K562 (cell line): ENCODE measurements at regions not wholly inside any gene's neighbourhood (a gene's known extent, or its start where the extent isn't known, plus 50 kb on each side); places are given as distances from the start of the nearest gene placed in this dataset.

Source experiments
- ATAC-seq: fragments of 200-7000 bp; cut with Tn5 transposase; 3 replicates; pipeline ENCODE4 v1.9.1; 2020; ENCODE audit warnings: moderate library complexity
- BruUV-seq: library from RNA; stranded (reverse); fragments of 400-500 nt; replicated peaks from 2 replicates; lab custom pipeline; 2021; lab: Mats Ljungman, UMichigan
- CTCF ChIA-PET: fragments of 300-600 bp; formaldehyde crosslinking; extraction: SDS; loops from one replicate; lab custom pipeline; 2021; ENCODE audit warnings: low intra/inter-chr PET ratio; lab: Yijun Ruan, JAX
- POLR2A ChIA-PET: fragments of 300-600, 350-650 bp; sonication (Branson Sonifier 250); formaldehyde crosslinking; extraction: SDS; loops from one replicate; lab custom pipeline; 2021; ENCODE audit warnings: antibody characterized with exemption, inconsistent platforms; lab: Yijun Ruan, JAX
- DNase-seq, 4 experiments: peaks; one replicate each; pipeline versions ENCODE4 v3.0.0 to v3.0.0-alpha.2; 2011 to 2018; ENCODE audit warnings: low spot score in 3 of 4, mixed read lengths in 3 of 4; ENCODE audit errors: extremely low read depth in 1 of 4
- FAIRE-seq: peaks from 2 replicates; lab custom pipeline; 2011; peaks lifted over from hg19 to GRCh38; lab: Jason Lieb, UNC
- H2AFZ ChIP-seq: 2 replicates; pipeline ENCODE4 v1.6.0; 2011; ENCODE audit warnings: low read depth, low read length, control low read depth, inconsistent platforms
- H3K27ac ChIP-seq: fragments of 200-600 bp; 3 replicates; pipeline ENCODE4 v1.8.0; 2011; ENCODE audit warnings: low read depth, mild to moderate bottlenecking, control low read depth, inconsistent platforms, low read length, moderate library complexity, mixed read lengths; ENCODE audit errors: extremely low read depth
- H3K27me3 ChIP-seq, 2 experiments: fragments of 300-600 bp in 1 of 2; 2 replicates in 1 of 2; 3 replicates in 1 of 2; pipeline versions ENCODE4 v1.6.0 to v1.8.0; 2011; ENCODE audit warnings: inconsistent platforms in 2 of 2, low read length in 2 of 2, mild to moderate bottlenecking in 1 of 2, mixed read lengths in 1 of 2, moderate library complexity in 1 of 2; ENCODE audit not compliant: control insufficient read depth in 2 of 2, insufficient read depth in 2 of 2
- H3K36me3 ChIP-seq: fragments of 300-600 bp; 3 replicates; pipeline ENCODE4 v1.8.0; 2011; ENCODE audit warnings: mild to moderate bottlenecking, low read length, inconsistent platforms; ENCODE audit not compliant: control insufficient read depth, insufficient read depth
- H3K4me1 ChIP-seq, 2 experiments: fragments of 200-600 bp in 1 of 2; replicated peaks in 1 of 2; 2 replicates in 1 of 2; 3 replicates in 1 of 2; pipeline versions ENCODE4 v1.5.1 to v1.8.0; 2011; ENCODE audit warnings: inconsistent platforms in 2 of 2, low read length in 2 of 2, mild to moderate bottlenecking in 1 of 2, mixed read lengths in 1 of 2, moderate library complexity in 1 of 2; ENCODE audit not compliant: control insufficient read depth in 2 of 2, insufficient read depth in 2 of 2
- H3K4me2 ChIP-seq: 2 replicates; pipeline ENCODE4 v1.6.1; 2011; ENCODE audit warnings: low read length, control low read depth, inconsistent platforms, mixed read lengths; ENCODE audit not compliant: insufficient read depth
- H3K4me3 ChIP-seq: fragments of 200-600 bp; sonication (generic), shearing (Covaris generic); 2 replicates; pipeline ENCODE4 v1.5.1; 2016; ENCODE audit warnings: control low read depth, inconsistent platforms
- H3K79me2 ChIP-seq: fragments of 200-600 bp; 3 replicates; pipeline ENCODE4 v1.8.0; 2011; ENCODE audit warnings: low read length, inconsistent platforms; ENCODE audit not compliant: control insufficient read depth, insufficient read depth
- H3K9ac ChIP-seq, 2 experiments: 2 replicates each; pipeline versions ENCODE4 v1.6.0 to v1.6.1; 2011; ENCODE audit warnings: low read depth in 2 of 2, low read length in 2 of 2, control low read depth in 1 of 2, inconsistent platforms in 1 of 2, mild to moderate bottlenecking in 1 of 2, mixed read lengths in 1 of 2; ENCODE audit not compliant: insufficient read depth in 1 of 2
- H3K9me1 ChIP-seq: one replicate; pipeline ENCODE4 v1.6.0; 2011; ENCODE audit warnings: inconsistent platforms, mild to moderate bottlenecking, low read length, moderate library complexity; ENCODE audit not compliant: control insufficient read depth, insufficient read depth
- H3K9me3 ChIP-seq: replicated peaks from 2 replicates; pipeline ENCODE4 v1.5.1; 2011; ENCODE audit warnings: low read depth, low read length, inconsistent platforms; ENCODE audit not compliant: control insufficient read depth, insufficient read depth
- H4K20me1 ChIP-seq: replicated peaks from 2 replicates; pipeline ENCODE4 v1.6.1; 2011; ENCODE audit warnings: low read length, inconsistent platforms, mixed read lengths; ENCODE audit not compliant: control insufficient read depth, insufficient read depth
- ARID1B ChIP-seq: fragments of 450-650 bp; IDR thresholded peaks from 2 replicates; pipeline ENCODE4 v1.6.1; 2016; ENCODE audit warnings: antibody characterized with exemption, mild to moderate bottlenecking, inconsistent platforms
- CBFA2T2 ChIP-seq: fragments of 450-650 bp; conservative IDR thresholded peaks from 2 replicates; pipeline ENCODE4 v1.6.1; 2017; ENCODE audit warnings: mild to moderate bottlenecking
- CREBBP ChIP-seq: IDR thresholded peaks from one replicate; pipeline ENCODE4 v1.6.1; 2012; ENCODE audit warnings: low read depth, mild to moderate bottlenecking, control low read depth, inconsistent platforms, low read length
- DNMT1 ChIP-seq: fragments of 450-650 bp; IDR thresholded peaks from 2 replicates; pipeline ENCODE4 v1.6.1; 2016; ENCODE audit warnings: antibody characterized with exemption, mild to moderate bottlenecking
- HNRNPLL ChIP-seq: fragments of 200-400 bp; formaldehyde crosslinking; IDR thresholded peaks from 2 replicates; pipeline ENCODE4 v1.6.1; 2017; ENCODE audit warnings: low read length, low read depth, mild to moderate bottlenecking; ENCODE audit not compliant: poor library complexity, severe bottlenecking
- PHF20 ChIP-seq: fragments of 450-650 bp; IDR thresholded peaks from 2 replicates; pipeline ENCODE4 v1.6.1; 2018; ENCODE audit not compliant: partially characterized antibody
- STAT5B ChIP-seq: fragments of 250-450 bp; sonication (Bioruptor Pico); IDR thresholded peaks from 2 replicates; pipeline ENCODE4 v1.8.0; 2021; ENCODE audit warnings: mild to moderate bottlenecking, inconsistent platforms
- WGBS: fragments of 100-300 bp; shearing (Covaris generic); methylation state at CpG from one replicate; pipeline ENCODE4 v1.1.6; 2016; ENCODE audit warnings: low coverage, mixed read lengths; ENCODE audit not compliant: insufficient coverage; ENCODE audit errors: missing lambda C conversion rate; 5-methylcytosine and 5-hydroxymethylcytosine counted together
- in situ Hi-C: fragments of 300-500 bp; cut with MboI; formaldehyde crosslinking; loops from 4 replicates; pipeline ENCODE4 v1.15.0; 2018; ENCODE audit warnings: inconsistent platforms, mixed read lengths
- intact Hi-C: fragments of 100-400 bp; cut with micrococcal nuclease; formaldehyde crosslinking; loops from 2 replicates; pipeline ENCODE4 v1.14.2; 2022
- TF ChIP-seq, protein P1 (sequence below): fragments of 450-650 bp; formaldehyde crosslinking; IDR thresholded peaks from 2 replicates; pipeline ENCODE4 v1.4.0; 2020; ENCODE audit warnings: mild to moderate bottlenecking, moderate library complexity
- TF ChIP-seq, protein P2 (sequence below): sonication (generic); formaldehyde crosslinking; IDR thresholded peaks from 2 replicates; pipeline ENCODE4 v1.8.0; 2023; ENCODE audit warnings: missing genetic modification reagents, mild to moderate bottlenecking, borderline replicate concordance

- DNase-seq (no peak), ATAC-seq (no peak), FAIRE-seq (no peak)
- H3K9ac ChIP-seq, result no peak overlapping the region
- H4K20me1 ChIP-seq, result no peaks in the 10 kb centered on the region
- no peak overlapping the region for H2AFZ ChIP-seq
- no TSS peak for BruUV-seq
- no peak overlapping the region for H3K4me2 ChIP-seq
- TF ChIP-seq CREBBP (no peak), CBFA2T2 (no peak), PHF20 (no peak), HNRNPLL (no peak), STAT5B (no peak), ARID1B (no peak), DNMT1 (no peak)
- TF ChIP-seq, protein P1, sequence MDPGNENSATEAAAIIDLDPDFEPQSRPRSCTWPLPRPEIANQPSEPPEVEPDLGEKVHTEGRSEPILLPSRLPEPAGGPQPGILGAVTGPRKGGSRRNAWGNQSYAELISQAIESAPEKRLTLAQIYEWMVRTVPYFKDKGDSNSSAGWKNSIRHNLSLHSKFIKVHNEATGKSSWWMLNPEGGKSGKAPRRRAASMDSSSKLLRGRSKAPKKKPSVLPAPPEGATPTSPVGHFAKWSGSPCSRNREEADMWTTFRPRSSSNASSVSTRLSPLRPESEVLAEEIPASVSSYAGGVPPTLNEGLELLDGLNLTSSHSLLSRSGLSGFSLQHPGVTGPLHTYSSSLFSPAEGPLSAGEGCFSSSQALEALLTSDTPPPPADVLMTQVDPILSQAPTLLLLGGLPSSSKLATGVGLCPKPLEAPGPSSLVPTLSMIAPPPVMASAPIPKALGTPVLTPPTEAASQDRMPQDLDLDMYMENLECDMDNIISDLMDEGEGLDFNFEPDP (CRISPR knock-in tag), result no peak
- TF ChIP-seq, protein P2, sequence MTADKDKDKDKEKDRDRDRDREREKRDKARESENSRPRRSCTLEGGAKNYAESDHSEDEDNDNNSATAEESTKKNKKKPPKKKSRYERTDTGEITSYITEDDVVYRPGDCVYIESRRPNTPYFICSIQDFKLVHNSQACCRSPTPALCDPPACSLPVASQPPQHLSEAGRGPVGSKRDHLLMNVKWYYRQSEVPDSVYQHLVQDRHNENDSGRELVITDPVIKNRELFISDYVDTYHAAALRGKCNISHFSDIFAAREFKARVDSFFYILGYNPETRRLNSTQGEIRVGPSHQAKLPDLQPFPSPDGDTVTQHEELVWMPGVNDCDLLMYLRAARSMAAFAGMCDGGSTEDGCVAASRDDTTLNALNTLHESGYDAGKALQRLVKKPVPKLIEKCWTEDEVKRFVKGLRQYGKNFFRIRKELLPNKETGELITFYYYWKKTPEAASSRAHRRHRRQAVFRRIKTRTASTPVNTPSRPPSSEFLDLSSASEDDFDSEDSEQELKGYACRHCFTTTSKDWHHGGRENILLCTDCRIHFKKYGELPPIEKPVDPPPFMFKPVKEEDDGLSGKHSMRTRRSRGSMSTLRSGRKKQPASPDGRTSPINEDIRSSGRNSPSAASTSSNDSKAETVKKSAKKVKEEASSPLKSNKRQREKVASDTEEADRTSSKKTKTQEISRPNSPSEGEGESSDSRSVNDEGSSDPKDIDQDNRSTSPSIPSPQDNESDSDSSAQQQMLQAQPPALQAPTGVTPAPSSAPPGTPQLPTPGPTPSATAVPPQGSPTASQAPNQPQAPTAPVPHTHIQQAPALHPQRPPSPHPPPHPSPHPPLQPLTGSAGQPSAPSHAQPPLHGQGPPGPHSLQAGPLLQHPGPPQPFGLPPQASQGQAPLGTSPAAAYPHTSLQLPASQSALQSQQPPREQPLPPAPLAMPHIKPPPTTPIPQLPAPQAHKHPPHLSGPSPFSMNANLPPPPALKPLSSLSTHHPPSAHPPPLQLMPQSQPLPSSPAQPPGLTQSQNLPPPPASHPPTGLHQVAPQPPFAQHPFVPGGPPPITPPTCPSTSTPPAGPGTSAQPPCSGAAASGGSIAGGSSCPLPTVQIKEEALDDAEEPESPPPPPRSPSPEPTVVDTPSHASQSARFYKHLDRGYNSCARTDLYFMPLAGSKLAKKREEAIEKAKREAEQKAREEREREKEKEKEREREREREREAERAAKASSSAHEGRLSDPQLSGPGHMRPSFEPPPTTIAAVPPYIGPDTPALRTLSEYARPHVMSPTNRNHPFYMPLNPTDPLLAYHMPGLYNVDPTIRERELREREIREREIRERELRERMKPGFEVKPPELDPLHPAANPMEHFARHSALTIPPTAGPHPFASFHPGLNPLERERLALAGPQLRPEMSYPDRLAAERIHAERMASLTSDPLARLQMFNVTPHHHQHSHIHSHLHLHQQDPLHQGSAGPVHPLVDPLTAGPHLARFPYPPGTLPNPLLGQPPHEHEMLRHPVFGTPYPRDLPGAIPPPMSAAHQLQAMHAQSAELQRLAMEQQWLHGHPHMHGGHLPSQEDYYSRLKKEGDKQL, result no peak
- intact Hi-C loops, result no loop called here
- ChIA-PET POLR2A (interaction anchor here (0.7 to 1.0 kb wide), 2 partner anchors 7 to 1261 kb away, joined by 3 to 4 read pairs; no protein-coding TSS in a partner anchor), CTCF (no interaction called here)
- H3K9me1 ChIP-seq, result no peaks in the 10 kb centered on the region
- H3K9me3 ChIP-seq, result no peaks in the 10 kb centered on the region
- H3K4me3 ChIP-seq, result no peak overlapping the region
- H3K4me1 ChIP-seq, result no peaks in the 10 kb centered on the region
- no peaks in the 10 kb centered on the region for H3K36me3 ChIP-seq
- in situ Hi-C loops, result no loop called here
- no peak overlapping the region for H3K27ac ChIP-seq
- 0% methylated on average over 2 of the region's 2 CpGs for WGBS
- no peaks in the 10 kb centered on the region for H3K79me2 ChIP-seq
- no peaks in the 10 kb centered on the region for H3K27me3 ChIP-seq
These were observed 73.1 kb downstream of the RDH14 start for GRCh38 chr2:18487106-18487913.
